ENCODE measurements at regions not wholly inside any gene's neighbourhood (a gene's known extent, or its start where the extent isn't known, plus 50 kb on each side); places are given as distances from the start of the nearest gene placed in this dataset.

DNA sequence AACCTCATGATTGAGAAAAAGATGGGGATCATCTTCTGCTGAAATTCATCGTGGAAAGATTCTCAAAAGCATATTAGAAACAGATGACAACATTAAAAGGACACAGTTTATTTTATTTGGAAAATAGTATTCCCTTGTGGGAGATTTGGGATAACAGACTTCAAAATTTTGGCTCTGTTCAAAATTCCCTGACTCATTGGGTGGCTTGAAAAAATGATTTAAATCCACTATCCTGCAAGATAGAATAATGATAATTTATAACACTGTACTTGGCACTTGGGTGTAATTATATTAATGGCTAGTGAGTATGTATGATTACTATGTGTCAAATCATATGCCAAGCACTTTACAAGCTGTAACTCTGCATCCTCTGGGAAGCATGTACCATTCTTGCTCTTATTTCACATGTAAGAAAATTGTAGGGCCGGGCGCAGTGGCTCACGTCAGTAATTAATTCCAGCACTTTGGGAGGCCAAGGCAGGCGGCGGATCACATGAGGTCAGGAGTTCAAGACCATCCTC is 128.8 kb downstream of the LMNTD1 start:
- DNase-seq: no peak
- no peak overlapping the region for H3K4me3 Mint-ChIP-seq
- H3K27me3 Mint-ChIP-seq (ENCODE audit: low read depth in 3 of 3): no peaks in the 10 kb centered on the region
- H3K36me3 Mint-ChIP-seq: no peaks in the 10 kb centered on the region
- no peaks in the 10 kb centered on the region for H3K9me3 Mint-ChIP-seq
- no peak overlapping the region for H3K27ac Mint-ChIP-seq
- no peaks in the 10 kb centered on the region for H3K4me1 Mint-ChIP-seq

DNA sequence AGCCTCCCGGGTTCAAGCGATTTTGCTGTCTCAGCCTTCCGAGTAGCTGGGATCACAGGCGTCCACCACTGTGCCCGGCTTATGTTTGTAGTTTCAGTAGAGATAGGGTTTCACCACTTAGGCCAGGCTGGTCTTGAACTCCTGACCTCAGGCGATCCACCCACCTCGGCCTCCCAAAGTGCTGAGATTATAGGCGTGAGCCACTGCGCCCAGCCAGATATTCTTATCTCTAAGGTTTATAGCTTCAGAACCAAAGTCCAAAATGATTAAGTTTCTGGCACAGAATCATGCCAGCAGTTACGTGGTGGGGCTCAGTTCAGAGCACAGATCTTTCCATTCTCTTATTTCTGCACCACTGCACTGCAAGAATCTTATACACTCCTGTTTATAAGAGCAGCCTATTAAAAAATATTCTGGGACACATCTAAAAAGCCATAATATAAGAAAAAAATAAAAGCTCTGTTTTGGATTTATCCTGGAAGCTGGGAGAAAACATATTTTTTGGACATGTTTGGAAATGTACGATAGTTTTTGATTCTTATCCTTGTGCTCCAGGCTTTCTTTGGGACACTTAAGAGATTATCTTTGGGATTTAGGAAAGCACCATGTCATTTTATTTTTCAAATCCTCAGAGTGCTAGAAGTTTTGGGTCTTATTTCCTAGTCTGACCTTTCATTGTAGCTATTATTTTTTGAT is 129.6 kb downstream of the LMNTD1 start:
- no peak for DNase-seq
- Mint-ChIP-seq H3K36me3 (no peaks in the 10 kb centered on the region), H3K27ac (no peak overlapping the region), H3K4me1 (no peaks in the 10 kb centered on the region), H3K27me3 (ENCODE audit: low read depth in 3 of 3) (no peaks in the 10 kb centered on the region), H3K9me3 (no peaks in the 10 kb centered on the region), H3K4me3 (no peak overlapping the region)

DNA sequence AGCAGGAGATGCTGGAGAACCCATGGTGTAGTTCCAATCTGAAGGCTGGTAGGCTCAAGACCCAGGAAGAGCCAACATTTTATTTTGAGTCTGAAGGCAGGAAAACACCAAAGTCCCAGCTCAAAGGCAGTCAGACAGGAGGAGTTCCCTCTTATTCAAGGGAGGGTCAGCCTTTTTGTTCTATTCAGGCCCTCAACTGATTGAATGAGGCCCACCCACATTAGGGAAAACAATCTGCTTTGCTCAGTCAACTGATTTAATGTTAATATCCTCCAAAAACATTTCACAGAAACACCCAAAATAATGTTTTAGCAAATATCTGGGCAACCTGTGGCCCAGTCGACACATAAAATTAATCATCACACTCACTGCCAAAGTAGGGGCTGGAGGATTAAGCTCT is 130.8 kb downstream of the LMNTD1 start:
- H3K4me1 Mint-ChIP-seq: no peaks in the 10 kb centered on the region
- no peak for DNase-seq
- H3K9me3 Mint-ChIP-seq: no peaks in the 10 kb centered on the region
- H3K27ac Mint-ChIP-seq: no peak overlapping the region
- H3K4me3 Mint-ChIP-seq: no peak overlapping the region
- H3K36me3 Mint-ChIP-seq: no peaks in the 10 kb centered on the region
- H3K27me3 Mint-ChIP-seq (ENCODE audit: low read depth in 3 of 3): no peaks in the 10 kb centered on the region

DNA sequence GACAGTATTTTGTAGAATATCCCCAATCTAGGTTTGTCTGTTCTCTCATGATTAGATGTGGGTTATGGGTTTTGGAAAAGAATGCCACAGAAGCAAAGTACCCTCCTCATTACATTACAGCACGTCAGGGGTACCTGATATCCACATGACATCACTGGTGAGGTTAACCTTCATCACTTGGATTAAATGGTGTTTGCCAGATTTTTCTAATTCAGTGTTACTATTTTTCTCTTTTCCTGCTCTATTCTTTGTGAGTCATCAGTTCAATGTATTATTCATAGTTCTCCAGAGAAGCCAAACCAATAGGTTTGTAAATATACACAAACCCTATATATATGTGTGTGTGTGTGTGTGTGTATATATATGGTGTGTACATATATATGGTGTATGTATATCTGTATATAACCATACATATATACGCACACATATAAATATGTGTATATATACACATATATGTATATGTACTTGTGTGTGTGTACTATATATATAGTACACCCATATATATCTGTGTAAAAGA is 131.4 kb downstream of the LMNTD1 start:
- Mint-ChIP-seq H3K27ac (no peak overlapping the region), H3K36me3 (no peaks in the 10 kb centered on the region), H3K9me3 (no peaks in the 10 kb centered on the region), H3K27me3 (ENCODE audit: low read depth in 3 of 3) (no peaks in the 10 kb centered on the region), H3K4me1 (no peaks in the 10 kb centered on the region), H3K4me3 (no peak overlapping the region)
- DNase-seq: no peak

DNA sequence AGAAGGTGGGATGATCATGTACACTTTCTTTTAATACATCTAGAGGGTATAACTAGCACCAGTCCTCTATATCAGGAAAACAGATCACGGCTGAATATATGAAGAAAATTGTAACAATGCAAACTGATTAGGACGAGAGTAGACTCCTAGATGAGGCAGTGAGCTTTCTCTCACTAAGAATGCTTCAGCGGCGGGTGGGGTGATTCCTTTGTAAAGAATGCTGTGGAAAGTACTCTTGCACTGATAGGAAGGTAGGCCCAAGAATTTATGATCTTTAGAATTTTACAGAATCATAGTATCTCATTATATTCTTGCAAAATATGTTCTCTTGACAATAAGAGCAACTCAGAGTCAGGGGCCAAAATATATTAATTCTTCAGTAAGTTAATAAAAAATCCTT is 133.0 kb downstream of the LMNTD1 start:
- H3K9me3 Mint-ChIP-seq: no peaks in the 10 kb centered on the region
- no peaks in the 10 kb centered on the region for H3K4me1 Mint-ChIP-seq
- no peaks in the 10 kb centered on the region for H3K36me3 Mint-ChIP-seq
- no peak overlapping the region for H3K27ac Mint-ChIP-seq
- H3K4me3 Mint-ChIP-seq: no peak overlapping the region
- peaks cover 0 to 2% (median 0%) of the 10 kb centered on the region in 3 donors for H3K27me3 Mint-ChIP-seq (ENCODE audit: low read depth in 3 of 3)
- DNase-seq: no peak

DNA sequence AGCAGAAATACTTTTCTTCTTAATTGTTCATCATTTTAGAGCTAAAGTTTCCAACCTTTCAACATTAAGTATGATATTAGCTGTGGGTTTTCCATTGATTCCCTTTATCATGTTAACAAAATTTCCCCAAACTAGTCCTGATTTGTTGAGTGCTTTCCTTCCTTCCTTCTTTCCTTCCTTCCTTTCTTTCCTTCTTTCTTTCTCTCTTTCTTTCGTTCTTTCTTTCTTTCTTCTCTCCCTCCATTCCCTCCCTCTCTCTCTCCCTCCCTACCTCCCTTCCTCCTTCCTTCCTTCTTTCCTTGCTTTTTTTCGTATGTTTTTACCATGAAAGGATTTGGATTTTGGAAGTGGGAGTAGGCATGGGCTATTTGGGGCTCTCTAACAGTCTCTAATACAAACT is 133.5 kb downstream of the LMNTD1 start:
- Mint-ChIP-seq H3K9me3 (no peaks in the 10 kb centered on the region), H3K27ac (no peak overlapping the region), H3K36me3 (no peaks in the 10 kb centered on the region), H3K4me1 (no peaks in the 10 kb centered on the region), H3K4me3 (no peak overlapping the region), H3K27me3 (ENCODE audit: low read depth in 3 of 3) (peaks cover 0 to 2% (median 0%) of the 10 kb centered on the region in 3 donors)
- no peak for DNase-seq

DNA sequence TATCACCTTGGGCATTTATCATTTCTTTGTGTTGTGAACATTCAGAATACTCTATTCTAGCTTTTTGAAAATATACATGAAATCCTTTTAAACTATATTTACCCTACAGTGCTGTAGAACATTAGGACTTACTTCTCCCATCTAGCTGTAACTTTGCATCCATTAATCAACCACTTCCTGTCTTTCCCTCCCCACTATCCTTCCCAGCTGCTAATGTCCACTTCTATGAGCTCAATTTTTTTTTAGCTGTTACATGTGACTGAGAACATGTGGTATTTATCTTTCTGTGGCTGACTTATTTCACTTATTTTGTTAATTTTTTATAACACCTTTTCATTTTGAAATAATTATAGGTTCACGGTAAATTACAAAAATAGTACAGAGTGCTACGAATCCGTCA is 136.0 kb downstream of the LMNTD1 start:
- H3K36me3 Mint-ChIP-seq: no peaks in the 10 kb centered on the region
- H3K4me3 Mint-ChIP-seq: no peak overlapping the region
- no peak overlapping the region for H3K27ac Mint-ChIP-seq
- H3K9me3 Mint-ChIP-seq: no peaks in the 10 kb centered on the region
- DNase-seq: no peak
- H3K27me3 Mint-ChIP-seq (ENCODE audit: low read depth in 3 of 3): peaks cover 0 to 2% (median 2%) of the 10 kb centered on the region in 3 donors
- H3K4me1 Mint-ChIP-seq: no peaks in the 10 kb centered on the region

DNA sequence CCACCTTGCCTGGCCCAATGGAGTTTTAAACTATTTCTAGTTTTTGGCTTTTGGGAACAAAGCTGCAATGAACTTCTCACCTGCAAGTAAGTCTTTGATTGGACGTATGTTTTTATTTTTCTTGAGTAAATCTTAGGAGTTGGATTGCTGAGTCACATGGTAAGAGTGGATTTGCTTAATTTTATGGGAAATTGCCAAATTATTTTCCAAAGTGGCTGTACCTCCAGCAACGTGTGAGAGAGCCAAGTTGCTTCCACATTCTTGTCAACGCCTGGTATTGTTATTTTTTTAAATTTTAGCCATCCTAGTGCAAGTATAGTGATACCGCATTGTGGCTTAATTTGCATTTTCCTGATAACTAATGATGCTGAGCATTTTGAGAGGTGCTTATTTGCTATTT is 136.6 kb downstream of the LMNTD1 start:
- Mint-ChIP-seq H3K27ac (no peak overlapping the region), H3K9me3 (no peaks in the 10 kb centered on the region), H3K36me3 (no peaks in the 10 kb centered on the region), H3K4me3 (no peak overlapping the region), H3K4me1 (no peaks in the 10 kb centered on the region), H3K27me3 (ENCODE audit: low read depth in 3 of 3) (peaks cover 0 to 2% (median 2%) of the 10 kb centered on the region in 3 donors)
- DNase-seq: no peak

DNA sequence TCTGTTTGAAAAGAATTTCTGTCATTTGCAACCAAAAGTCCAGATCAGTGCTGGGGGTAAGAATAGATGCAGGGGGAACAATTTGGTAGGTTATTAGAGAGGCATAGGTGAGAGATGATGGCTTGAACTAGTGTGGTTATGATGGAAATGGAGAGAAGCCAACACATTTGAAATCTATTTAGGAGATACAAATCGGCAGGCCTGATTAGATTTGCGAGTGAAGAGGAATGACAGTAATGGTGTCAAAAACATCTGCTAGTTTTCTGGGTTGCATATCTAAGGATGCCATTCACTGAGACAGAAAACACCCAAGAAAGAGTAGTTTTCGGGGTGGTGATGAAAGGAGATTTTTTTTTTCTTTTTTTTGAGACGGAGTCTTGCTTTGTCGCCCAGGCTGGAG is 138.1 kb downstream of the LMNTD1 start:
- Mint-ChIP-seq H3K36me3 (no peaks in the 10 kb centered on the region), H3K4me1 (no peaks in the 10 kb centered on the region), H3K27me3 (ENCODE audit: low read depth in 3 of 3) (peaks cover 0 to 2% (median 2%) of the 10 kb centered on the region in 3 donors), H3K9me3 (no peaks in the 10 kb centered on the region), H3K4me3 (no peak overlapping the region), H3K27ac (no peak overlapping the region)
- DNase-seq: no peak

DNA sequence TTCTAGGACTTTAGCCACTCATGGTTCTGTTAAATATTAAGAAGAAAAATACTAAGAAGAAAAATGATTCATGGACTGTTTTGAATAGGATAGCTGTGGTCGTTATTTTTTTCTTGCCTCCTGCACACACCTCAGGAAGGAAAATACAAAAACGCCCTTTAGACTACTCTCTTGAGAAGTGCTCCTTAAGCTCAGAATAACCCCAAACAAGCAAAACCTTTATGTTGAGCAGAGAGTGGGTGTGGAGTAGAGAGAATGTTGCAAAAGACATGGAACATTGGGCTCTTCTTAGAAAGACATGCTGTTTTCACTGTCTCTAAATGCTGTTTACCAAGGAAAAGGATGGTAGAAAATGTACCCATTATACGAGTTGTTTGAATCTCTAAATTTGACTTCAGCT is 140.3 kb downstream of the LMNTD1 start:
- H3K4me1 Mint-ChIP-seq: no peaks in the 10 kb centered on the region
- DNase-seq: no peak
- H3K9me3 Mint-ChIP-seq: no peaks in the 10 kb centered on the region
- no peak overlapping the region for H3K4me3 Mint-ChIP-seq
- no peaks in the 10 kb centered on the region for H3K36me3 Mint-ChIP-seq
- H3K27me3 Mint-ChIP-seq (ENCODE audit: low read depth in 3 of 3): peaks cover 0 to 2% (median 2%) of the 10 kb centered on the region in 3 donors
- no peak overlapping the region for H3K27ac Mint-ChIP-seq

DNA sequence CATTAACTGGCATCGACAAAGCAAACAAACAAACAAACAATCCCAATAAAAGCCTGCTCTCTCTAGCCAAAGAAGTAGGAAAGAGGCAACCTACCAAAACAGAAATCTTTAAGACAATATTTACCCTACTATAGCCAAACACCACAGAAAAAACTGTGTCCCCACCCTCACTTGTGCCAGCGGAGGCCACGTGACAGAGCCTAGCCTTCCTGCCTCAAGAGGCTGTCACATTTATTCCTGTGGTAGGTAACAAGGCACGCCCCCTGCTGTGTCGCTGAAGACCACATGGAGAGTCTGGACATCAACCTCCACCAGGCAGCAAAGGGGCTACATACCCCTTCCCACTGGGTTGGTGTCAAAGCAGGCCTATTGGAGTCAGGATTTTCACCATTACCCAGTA is 148.1 kb downstream of the LMNTD1 start:
- no peak for DNase-seq
- H3K36me3 Mint-ChIP-seq: no peaks in the 10 kb centered on the region
- H3K27me3 Mint-ChIP-seq (ENCODE audit: low read depth in 3 of 3): peaks cover 1 to 3% (median 2%) of the 10 kb centered on the region in 3 donors
- no peak overlapping the region for H3K27ac Mint-ChIP-seq
- no peak overlapping the region for H3K4me3 Mint-ChIP-seq
- no peaks in the 10 kb centered on the region for H3K9me3 Mint-ChIP-seq
- H3K4me1 Mint-ChIP-seq: no peaks in the 10 kb centered on the region

DNA sequence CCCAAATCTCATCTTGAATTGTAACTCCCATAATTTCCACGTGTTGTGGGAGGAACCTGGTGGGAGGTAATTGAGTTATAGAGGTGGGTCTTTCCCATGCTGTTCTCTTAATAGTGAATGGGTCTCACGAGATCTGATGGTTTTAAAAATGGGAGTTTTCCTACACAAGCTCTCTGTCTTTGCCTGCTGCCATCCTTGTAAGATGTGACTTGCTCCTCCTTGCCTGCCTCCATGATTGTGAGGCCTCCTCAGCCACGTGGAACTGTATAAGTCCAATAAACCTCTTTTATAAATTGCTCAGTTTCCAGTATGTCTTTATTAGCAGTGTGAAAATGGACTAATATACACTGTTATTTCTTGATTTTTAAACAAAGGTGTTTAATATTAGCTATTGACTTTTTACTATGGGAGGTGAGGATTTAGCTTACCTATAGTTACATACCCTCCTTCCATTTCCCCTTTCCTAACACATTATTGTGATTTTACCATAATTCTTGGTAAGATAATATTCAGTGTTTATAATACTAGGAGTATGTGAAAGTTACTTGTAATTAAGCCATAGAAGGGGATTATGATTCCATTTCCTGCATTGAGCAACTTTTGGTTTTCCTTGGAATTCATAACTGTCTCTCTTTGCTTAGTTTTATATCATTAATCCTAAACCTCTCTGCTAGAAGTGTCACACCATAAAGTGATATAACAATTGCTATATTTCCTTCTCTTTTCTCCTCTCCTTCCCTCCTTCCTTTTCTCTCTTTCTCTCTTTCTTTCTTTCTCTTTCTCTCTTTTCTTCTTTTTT is 151.0 kb upstream of the KRAS start:
- Mint-ChIP-seq H3K27ac (no peak overlapping the region), H3K4me3 (no peak overlapping the region)

DNA sequence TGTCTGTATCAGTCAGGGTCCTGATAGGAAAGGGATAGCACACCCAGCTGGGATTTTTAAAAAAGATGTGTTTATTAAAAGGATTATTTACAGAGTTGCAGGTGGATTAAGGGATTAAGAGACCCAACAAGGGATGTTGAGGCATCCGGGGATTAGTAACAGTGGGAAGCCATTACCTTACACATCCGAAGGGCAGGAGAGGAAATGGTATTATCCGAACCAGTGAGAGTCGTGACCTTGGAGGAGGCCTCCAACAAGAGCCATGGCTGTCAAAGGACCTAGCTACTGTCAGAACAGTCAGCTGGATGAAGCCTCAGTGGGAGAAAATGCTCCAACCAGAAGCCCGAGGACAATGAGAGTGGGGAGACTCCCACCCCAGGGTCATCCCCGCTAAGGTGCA is 146.3 kb upstream of the KRAS start:
- Mint-ChIP-seq H3K27me3 (ENCODE audit: low read depth in 3 of 3) (peaks cover 1 to 6% (median 4%) of the 10 kb centered on the region in 3 donors), H3K36me3 (no peaks in the 10 kb centered on the region), H3K27ac (no peak overlapping the region)

More for the DNA sequence above, 151.0 kb upstream of the KRAS start:
- Mint-ChIP-seq H3K4me1 (no peaks in the 10 kb centered on the region), H3K27me3 (ENCODE audit: low read depth in 3 of 3) (peaks cover 2 to 5% (median 5%) of the 10 kb centered on the region in 3 donors), H3K36me3 (no peaks in the 10 kb centered on the region), H3K9me3 (no peaks in the 10 kb centered on the region)
- no peak for DNase-seq

DNA sequence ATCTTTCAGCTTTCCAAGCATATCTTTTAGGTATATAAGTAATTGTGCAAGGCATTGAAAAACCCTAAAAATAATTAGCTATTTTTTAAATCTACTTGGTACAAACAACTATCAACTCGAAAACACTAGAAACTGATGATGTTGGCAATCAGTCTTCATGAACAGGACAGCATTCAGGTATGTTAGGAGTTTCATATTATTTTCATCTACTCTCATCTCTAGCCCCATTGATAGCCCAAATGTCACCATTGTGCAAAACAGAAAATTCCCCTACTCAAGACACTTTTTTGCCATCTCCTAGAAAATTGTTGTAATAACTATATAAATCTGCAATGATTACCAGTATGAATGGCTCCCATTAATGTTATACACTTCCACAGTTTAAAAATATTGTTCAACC is 144.5 kb upstream of the KRAS start:
- no peaks in the 10 kb centered on the region for H3K9me3 Mint-ChIP-seq
- H3K27me3 Mint-ChIP-seq (ENCODE audit: low read depth in 3 of 3): peaks cover 1 to 6% (median 4%) of the 10 kb centered on the region in 3 donors
- no peaks in the 10 kb centered on the region for H3K4me1 Mint-ChIP-seq
- no peak overlapping the region for H3K4me3 Mint-ChIP-seq
- no peak for DNase-seq
- H3K27ac Mint-ChIP-seq: no peak overlapping the region
- H3K36me3 Mint-ChIP-seq: no peaks in the 10 kb centered on the region

More for the DNA sequence above, 146.3 kb upstream of the KRAS start:
- no peaks in the 10 kb centered on the region for H3K4me1 Mint-ChIP-seq
- no peaks in the 10 kb centered on the region for H3K9me3 Mint-ChIP-seq
- DNase-seq: no peak
- H3K4me3 Mint-ChIP-seq: no peak overlapping the region

All from immature natural killer cell (primary cell).